ENCODE measurements at regions not wholly inside any gene's neighbourhood (a gene's known extent, or its start where the extent isn't known, plus 50 kb on each side); places are given as distances from the start of the nearest gene placed in this dataset.

DNA sequence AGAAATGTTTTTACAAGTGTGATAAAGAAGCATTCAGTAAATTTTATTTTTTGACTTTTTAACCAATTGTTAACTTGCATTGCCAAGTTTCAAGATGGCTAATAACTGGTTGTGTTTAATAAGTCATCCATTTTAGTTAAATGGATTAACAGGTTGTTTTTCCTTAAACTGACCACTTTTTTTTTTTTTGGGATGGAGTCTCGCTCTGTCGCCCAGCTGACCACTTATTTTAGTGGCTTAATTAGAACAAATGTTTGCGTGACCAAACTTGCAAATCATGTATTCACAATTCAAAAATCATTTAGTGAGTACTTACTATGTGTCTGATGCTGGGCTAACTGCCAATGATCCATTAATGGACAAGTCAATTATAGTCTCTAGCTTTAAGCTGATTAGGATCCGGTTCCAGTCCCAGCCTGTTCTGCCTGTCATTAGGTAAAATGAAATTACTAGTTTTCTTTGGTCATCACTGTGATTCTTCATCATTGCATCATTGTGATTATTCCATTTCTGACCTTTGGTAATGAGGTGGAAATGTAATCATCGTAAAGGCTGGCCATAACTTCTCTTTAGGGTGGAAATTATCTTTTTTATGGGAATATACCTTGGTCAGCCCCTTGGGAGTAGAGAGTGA lies 729.2 kb upstream of the MARCKS start:
- Histone ChIP-seq H3K36me3 (no peaks in the 10 kb centered on the region), H3K4me1 (no peaks in the 10 kb centered on the region), H4K20me1 (no peaks in the 10 kb centered on the region), H3K4me3 (no peak overlapping the region), H3K27me3 (no peaks in the 10 kb centered on the region), H3K9ac (no peak overlapping the region), H3K4me2 (no peak overlapping the region), H3K9me3 (replicated peaks in 1 of 11) (no peaks in the 10 kb centered on the region), H3K27ac (no peak overlapping the region)
- TF ChIP-seq Cebpa-rat (IDR thresholded peaks at IDR 0.05), result no peak

DNA sequence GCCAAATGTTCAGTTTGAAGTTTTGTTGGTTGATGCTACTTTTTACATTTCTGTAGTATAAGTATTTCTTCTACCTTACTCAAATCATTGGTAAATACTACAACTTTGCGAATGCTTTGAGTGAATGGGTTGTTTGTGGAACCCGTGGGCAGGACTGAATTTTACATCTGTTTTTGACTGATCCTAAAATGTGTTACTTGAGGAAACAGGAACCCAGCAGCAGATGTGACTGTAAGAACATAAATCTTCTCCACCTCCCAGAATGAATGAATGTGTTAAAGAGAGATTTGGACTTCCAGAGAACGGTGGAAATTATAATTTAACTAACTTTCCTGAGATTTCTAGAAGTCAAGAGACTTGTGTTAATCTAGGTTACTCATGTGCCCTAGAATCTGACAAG lies 728.5 kb upstream of the MARCKS start:
- H3K36me3 ChIP-seq, result no peaks in the 10 kb centered on the region
- H3K4me1 ChIP-seq, result no peaks in the 10 kb centered on the region
- H3K9me3 ChIP-seq (replicated peaks in 1 of 11), result no peaks in the 10 kb centered on the region

DNA sequence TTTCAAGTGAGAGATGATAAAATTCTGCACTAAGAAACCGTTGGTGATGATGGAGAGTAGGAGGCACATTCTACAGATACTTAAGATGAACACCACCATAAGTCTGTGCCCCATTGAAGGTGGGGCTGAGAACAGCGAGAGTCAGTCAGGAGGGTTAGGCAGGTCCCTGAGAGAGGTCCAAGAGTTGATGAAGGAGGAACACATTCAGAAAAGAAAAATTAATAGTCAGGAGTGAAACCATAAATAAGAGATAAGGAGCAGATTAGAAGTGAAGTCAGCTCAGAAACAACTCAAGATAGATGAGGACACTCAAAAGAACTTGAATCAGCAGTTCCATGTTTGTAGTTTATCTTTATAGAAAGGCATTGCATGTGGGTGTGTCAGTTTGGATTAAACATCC lies 727.2 kb upstream of the MARCKS start:
- H3K4me3 ChIP-seq, result no peak overlapping the region

More for the DNA sequence above, 728.5 kb upstream of the MARCKS start:
- Histone ChIP-seq H3K27me3 (no peaks in the 10 kb centered on the region), H3K4me2 (no peak overlapping the region), H3K4me3 (no peak overlapping the region), H4K20me1 (no peaks in the 10 kb centered on the region), H3K27ac (no peak overlapping the region), H3K9ac (no peak overlapping the region)
- TF ChIP-seq Cebpa-rat (IDR thresholded peaks at IDR 0.05), result no peak

DNA sequence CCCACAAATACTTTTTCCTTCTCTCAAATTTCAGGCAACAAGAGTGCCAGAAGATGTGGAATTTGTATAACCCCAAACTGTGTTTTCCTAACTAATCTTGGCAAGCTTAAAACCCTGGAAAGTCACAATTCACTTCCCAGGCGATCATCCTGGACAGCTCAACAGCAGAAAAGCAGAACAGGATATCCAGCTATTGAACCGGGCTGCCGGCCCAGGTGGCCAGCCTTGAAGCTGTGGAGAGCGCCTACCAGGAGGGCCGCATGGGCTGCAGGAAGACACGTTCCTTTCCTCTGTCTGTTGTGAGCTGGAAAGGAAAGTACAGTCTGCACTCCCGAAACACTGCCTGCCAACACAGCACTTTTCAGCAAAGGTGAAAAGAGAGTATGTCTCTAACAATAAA lies 719.7 kb upstream of the MARCKS start:
- no peaks in the 10 kb centered on the region for H3K36me3 ChIP-seq
- no peaks in the 10 kb centered on the region for H4K20me1 ChIP-seq
- H3K4me1 ChIP-seq, result no peaks in the 10 kb centered on the region
- H3K27me3 ChIP-seq, result no peaks in the 10 kb centered on the region
- no peak overlapping the region for H3K4me2 ChIP-seq
- no peak overlapping the region for H3K4me3 ChIP-seq
- TF ChIP-seq Cebpa-rat (IDR thresholded peaks at IDR 0.05), result no peak
- H3K9me3 ChIP-seq (replicated peaks in 1 of 11), result no peaks in the 10 kb centered on the region
- H3K27ac ChIP-seq, result no peak overlapping the region
- H3K9ac ChIP-seq, result no peak overlapping the region

More for the DNA sequence above, 727.2 kb upstream of the MARCKS start:
- H4K20me1 ChIP-seq, result no peaks in the 10 kb centered on the region
- TF ChIP-seq Cebpa-rat (IDR thresholded peaks at IDR 0.05), result no peak
- H3K9me3 ChIP-seq (replicated peaks in 1 of 11), result no peaks in the 10 kb centered on the region
- H3K9ac ChIP-seq, result no peak overlapping the region
- no peak overlapping the region for H3K4me2 ChIP-seq
- H3K27me3 ChIP-seq, result no peaks in the 10 kb centered on the region
- no peak overlapping the region for H3K27ac ChIP-seq
- no peaks in the 10 kb centered on the region for H3K36me3 ChIP-seq
- H3K4me1 ChIP-seq, result no peaks in the 10 kb centered on the region

DNA sequence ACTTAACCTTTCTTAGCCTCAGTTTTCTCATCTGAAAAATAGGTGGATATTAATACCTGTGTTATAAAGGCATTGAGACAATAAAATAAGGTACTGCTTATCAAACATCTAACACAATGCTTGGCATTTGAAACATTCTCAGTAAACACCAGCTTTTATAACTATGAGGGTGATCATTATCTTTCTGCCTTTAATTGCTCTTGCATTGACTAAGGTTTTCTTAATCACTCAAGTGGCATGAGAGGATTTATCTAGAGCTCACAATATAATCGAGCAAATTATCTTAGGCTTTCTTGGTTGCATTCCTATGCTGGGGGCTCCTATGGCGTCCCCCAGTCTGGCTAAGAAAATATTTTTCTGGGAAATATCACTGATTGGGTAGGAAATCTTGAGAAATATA lies 716.4 kb upstream of the MARCKS start:
- Histone ChIP-seq H3K27ac (no peak overlapping the region), H3K9ac (no peak overlapping the region), H3K4me2 (no peak overlapping the region), H3K4me3 (no peak overlapping the region), H3K27me3 (no peaks in the 10 kb centered on the region), H4K20me1 (no peaks in the 10 kb centered on the region), H3K9me3 (replicated peaks in 1 of 11) (no peaks in the 10 kb centered on the region), H3K36me3 (no peaks in the 10 kb centered on the region), H3K4me1 (no peaks in the 10 kb centered on the region)
- no peak for TF ChIP-seq Cebpa-rat (IDR thresholded peaks at IDR 0.05)

DNA sequence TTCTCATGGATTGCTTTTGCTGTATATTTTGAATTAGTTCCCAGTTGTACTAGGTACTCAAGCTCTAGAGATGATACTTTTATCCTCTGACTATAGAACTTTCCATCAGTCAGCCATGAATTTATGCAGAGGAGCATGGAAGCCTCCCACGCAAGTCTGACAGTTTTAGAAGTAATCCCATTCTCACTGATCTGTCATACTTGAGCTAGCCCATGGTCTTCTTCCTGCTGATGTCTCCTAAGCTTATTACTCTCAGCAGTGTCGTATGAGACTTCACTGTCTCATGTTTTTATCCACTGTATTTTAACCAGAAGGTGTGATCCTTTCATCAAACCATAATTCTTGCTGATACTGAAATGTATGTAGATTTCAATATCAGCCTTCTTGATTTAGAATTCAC lies 715.2 kb upstream of the MARCKS start:
- TF ChIP-seq Cebpa-rat (IDR thresholded peaks at IDR 0.05), result no peak

DNA sequence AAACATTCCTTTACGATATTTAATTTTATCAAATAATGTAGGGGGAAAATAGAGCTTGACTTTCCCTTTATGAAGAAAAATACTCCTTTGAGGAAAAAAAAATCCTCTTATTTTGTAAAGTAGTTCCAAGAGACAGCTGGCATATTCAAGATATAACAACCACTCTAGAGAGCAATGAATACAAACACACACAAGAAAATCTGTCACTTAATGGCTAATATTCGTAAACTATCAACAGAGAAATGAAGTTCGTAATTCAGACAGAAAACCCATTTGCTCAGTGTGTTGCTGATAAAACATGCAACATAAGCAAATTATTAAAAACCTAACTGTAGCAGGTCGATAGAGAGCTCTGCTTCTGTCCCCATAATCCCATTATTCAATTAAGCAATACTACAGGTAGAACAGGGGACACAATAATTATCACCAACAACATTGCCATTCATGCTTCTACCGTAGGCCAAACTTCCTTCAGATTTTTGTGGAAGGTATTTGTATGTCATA lies 714.4 kb upstream of the MARCKS start:
- Histone ChIP-seq H3K36me3 (no peaks in the 10 kb centered on the region), H3K27ac (no peak overlapping the region), H3K27me3 (no peaks in the 10 kb centered on the region), H3K9me3 (replicated peaks in 1 of 11) (no peaks in the 10 kb centered on the region), H3K4me3 (no peak overlapping the region), H4K20me1 (no peaks in the 10 kb centered on the region), H3K9ac (no peak overlapping the region), H3K4me2 (no peak overlapping the region), H3K4me1 (no peaks in the 10 kb centered on the region)
- no peak for TF ChIP-seq Cebpa-rat (IDR thresholded peaks at IDR 0.05)

More for the DNA sequence above, 715.2 kb upstream of the MARCKS start:
- Histone ChIP-seq H3K36me3 (no peaks in the 10 kb centered on the region), H4K20me1 (no peaks in the 10 kb centered on the region), H3K9me3 (replicated peaks in 1 of 11) (no peaks in the 10 kb centered on the region), H3K4me2 (no peak overlapping the region), H3K9ac (no peak overlapping the region), H3K27ac (no peak overlapping the region), H3K4me1 (no peaks in the 10 kb centered on the region), H3K27me3 (no peaks in the 10 kb centered on the region), H3K4me3 (no peak overlapping the region)

DNA sequence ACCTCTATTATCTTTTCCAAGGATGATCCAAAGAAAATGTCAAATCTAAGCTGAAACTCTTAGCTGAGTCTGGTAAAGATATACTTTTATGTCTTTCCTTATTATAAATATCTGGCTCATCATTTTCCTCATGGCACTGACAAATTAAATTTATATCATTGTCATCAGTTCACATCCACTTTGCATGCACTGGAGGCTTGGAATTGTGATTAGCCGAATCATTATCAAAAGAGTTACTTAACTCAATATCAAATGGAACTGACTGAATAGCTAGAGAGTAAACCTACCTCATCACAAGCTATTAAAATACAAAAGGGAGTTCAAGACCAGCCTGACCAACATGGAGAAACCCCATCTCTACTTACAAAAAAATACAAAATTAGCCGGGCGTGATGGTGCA lies 713.9 kb upstream of the MARCKS start:
- Histone ChIP-seq H3K4me2 (no peak overlapping the region), H3K9ac (no peak overlapping the region), H3K4me1 (no peaks in the 10 kb centered on the region), H3K27me3 (no peaks in the 10 kb centered on the region), H3K9me3 (replicated peaks in 1 of 11) (no peaks in the 10 kb centered on the region), H3K36me3 (no peaks in the 10 kb centered on the region), H3K4me3 (no peak overlapping the region), H4K20me1 (no peaks in the 10 kb centered on the region), H3K27ac (no peak overlapping the region)
- TF ChIP-seq Cebpa-rat (IDR thresholded peaks at IDR 0.05), result no peak

DNA sequence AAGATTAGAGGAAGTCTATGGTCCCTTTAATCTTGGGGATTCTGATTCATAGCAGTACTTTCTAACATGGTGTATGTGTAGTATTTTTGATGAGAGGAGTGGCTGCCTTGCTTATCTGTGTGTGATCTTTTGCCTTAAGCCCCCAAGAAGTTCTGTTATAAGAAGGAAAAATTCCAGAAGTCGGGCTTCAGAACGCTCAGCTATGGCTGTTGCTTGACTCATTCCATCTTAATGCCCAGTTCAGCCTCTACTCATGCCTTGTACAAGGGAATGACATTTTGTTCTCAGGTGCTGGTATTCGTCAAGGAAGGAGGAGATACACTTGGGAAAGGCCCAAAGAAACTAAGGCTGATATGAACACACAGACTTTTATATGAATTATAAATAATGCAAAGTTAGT lies 713.0 kb upstream of the MARCKS start:
- no peaks in the 10 kb centered on the region for H3K36me3 ChIP-seq
- no peaks in the 10 kb centered on the region for H4K20me1 ChIP-seq
- no peak for TF ChIP-seq Cebpa-rat (IDR thresholded peaks at IDR 0.05)
- H3K4me3 ChIP-seq, result no peak overlapping the region
- H3K9ac ChIP-seq, result no peak overlapping the region
- H3K27me3 ChIP-seq, result no peaks in the 10 kb centered on the region
- H3K27ac ChIP-seq, result no peak overlapping the region
- no peaks in the 10 kb centered on the region for H3K4me1 ChIP-seq
- no peak overlapping the region for H3K4me2 ChIP-seq
- H3K9me3 ChIP-seq (replicated peaks in 1 of 11), result no peaks in the 10 kb centered on the region

DNA sequence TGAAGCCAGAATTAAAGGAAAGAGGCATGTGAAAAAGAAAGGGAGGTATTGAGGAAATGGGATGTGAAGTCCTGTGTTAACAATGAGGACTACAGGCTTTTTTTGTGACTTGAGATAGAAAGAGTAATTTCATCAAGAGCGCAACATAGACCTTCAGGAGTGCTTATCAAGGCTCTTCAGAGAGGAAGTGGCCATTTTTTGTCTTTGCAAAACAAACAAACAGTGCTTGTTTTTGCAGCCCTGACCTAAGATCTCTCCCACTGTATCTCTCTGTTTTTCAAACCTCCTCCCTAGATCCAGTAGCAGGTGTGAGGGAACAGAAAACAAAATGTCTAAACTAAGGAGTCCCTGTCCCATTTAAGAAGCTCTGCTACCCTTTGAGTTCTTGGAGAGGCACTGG lies 710.3 kb upstream of the MARCKS start:
- peaks cover 0 to 14% (median 4%) of the 10 kb centered on the region in 11 experiments; a peak in 5 of 22 replicates for H3K9me3 ChIP-seq (replicated peaks in 1 of 11)
- H3K27me3 ChIP-seq, result no peaks in the 10 kb centered on the region
- no peak overlapping the region for H3K9ac ChIP-seq
- H4K20me1 ChIP-seq, result no peaks in the 10 kb centered on the region
- H3K4me3 ChIP-seq, result no peak overlapping the region
- no peak overlapping the region for H3K27ac ChIP-seq
- no peaks in the 10 kb centered on the region for H3K4me1 ChIP-seq
- no peak for TF ChIP-seq Cebpa-rat (IDR thresholded peaks at IDR 0.05)
- no peak overlapping the region for H3K4me2 ChIP-seq
- no peaks in the 10 kb centered on the region for H3K36me3 ChIP-seq

Measured in BLaER1 treated with 17β-estradiol and CSF1 and Interleukin-3, amounts not matched to agents 10 nM and 100 nM (cell line).